ENCODE measurements at regions not wholly inside any gene's neighbourhood (a gene's known extent, or its start where the extent isn't known, plus 50 kb on each side); places are given as distances from the start of the nearest gene placed in this dataset.

- H3K4me1 ChIP-seq, result no peaks in the 10 kb centered on the region
- TF ChIP-seq POLR2AphosphoS5 (IDR thresholded peaks at IDR 0.05) (no peak), CTCF (IDR thresholded peaks at IDR 0.05) (no peak), POLR2A (IDR thresholded peaks at IDR 0.05; ENCODE audit: low read depth) (no peak), EP300 (IDR thresholded peaks at IDR 0.05) (no peak)
- H3K9me3 ChIP-seq, result no peaks in the 10 kb centered on the region
- H3K36me3 ChIP-seq, result no peaks in the 10 kb centered on the region
- peaks cover 0 to 4% (median 0%) of the 10 kb centered on the region in 4 donors for H3K27me3 ChIP-seq
- no peak overlapping the region for H3K27ac ChIP-seq (replicated peaks in 1 of 4)
- H3K4me3 ChIP-seq, result no peak overlapping the region
- WGBS, result 73% methylated on average over 6 of the region's 6 CpGs
- DNase-seq (ENCODE audit: extremely low spot score), result no peak
- intact Hi-C loops (cut with DNase I), result no loop called here
Observed at GRCh38 chr2:5589183-5589582, 103.0 kb upstream of the SOX11 start.

GRCh38 chr2:5590886-5591285 lies 101.3 kb upstream of the SOX11 start:
- Histone ChIP-seq H3K9me3 (no peaks in the 10 kb centered on the region), H3K4me1 (no peaks in the 10 kb centered on the region), H3K4me3 (no peak overlapping the region), H3K27ac (replicated peaks in 1 of 4) (no peak overlapping the region), H3K27me3 (peaks cover 0 to 4% (median 0%) of the 10 kb centered on the region in 4 donors), H3K36me3 (no peaks in the 10 kb centered on the region)
- no peak for DNase-seq (ENCODE audit: extremely low spot score)
- TF ChIP-seq POLR2AphosphoS5 (IDR thresholded peaks at IDR 0.05) (no peak), EP300 (IDR thresholded peaks at IDR 0.05) (no peak), POLR2A (IDR thresholded peaks at IDR 0.05; ENCODE audit: low read depth) (no peak), CTCF (IDR thresholded peaks at IDR 0.05) (no peak)
- intact Hi-C loops (cut with DNase I), result no loop called here
- WGBS, result no CpG with 5 or more reads among the region's 6 CpGs

- 52% methylated on average over 3 of the region's 3 CpGs for whole genome bisulfite sequencing
- no peak for TF ChIP-seq EP300 (IDR thresholded peaks at IDR 0.05)
- TF ChIP-seq POLR2A (IDR thresholded peaks at IDR 0.05; ENCODE audit: low read depth), result no peak
- no peak for TF ChIP-seq CTCF (IDR thresholded peaks at IDR 0.05)
- TF ChIP-seq POLR2AphosphoS5 (IDR thresholded peaks at IDR 0.05), result no peak
Observed at GRCh38 chr2:5592916-5593315, 99.3 kb upstream of the SOX11 start.

GRCh38 chr2:5594249-5594695 lies 97.9 kb upstream of the SOX11 start:
- H3K27me3 ChIP-seq, result peaks cover 0 to 4% (median 0%) of the 10 kb centered on the region in 4 donors
- no peak for DNase-seq (ENCODE audit: extremely low spot score)
- WGBS, result 75% methylated on average over 6 of the region's 6 CpGs
- no peaks in the 10 kb centered on the region for H3K9me3 ChIP-seq
- TF ChIP-seq POLR2AphosphoS5 (IDR thresholded peaks at IDR 0.05), result no peak
- TF ChIP-seq EP300 (IDR thresholded peaks at IDR 0.05), result no peak
- no peak for TF ChIP-seq CTCF (IDR thresholded peaks at IDR 0.05)
- no peak for TF ChIP-seq POLR2A (IDR thresholded peaks at IDR 0.05; ENCODE audit: low read depth)
- intact Hi-C loops (cut with DNase I), result no loop called here
- H3K4me1 ChIP-seq, result no peaks in the 10 kb centered on the region
- no peaks in the 10 kb centered on the region for H3K36me3 ChIP-seq
- H3K4me3 ChIP-seq, result no peak overlapping the region
- no peak overlapping the region for H3K27ac ChIP-seq (replicated peaks in 1 of 4)

More at GRCh38 chr2:5592916-5593315, 99.3 kb upstream of the SOX11 start:
- H3K36me3 ChIP-seq, result no peaks in the 10 kb centered on the region
- no peaks in the 10 kb centered on the region for H3K4me1 ChIP-seq
- peaks cover 0 to 4% (median 0%) of the 10 kb centered on the region in 4 donors for H3K27me3 ChIP-seq
- no peaks in the 10 kb centered on the region for H3K9me3 ChIP-seq
- no peak overlapping the region for H3K4me3 ChIP-seq
- no peak for DNase-seq (ENCODE audit: extremely low spot score)
- intact Hi-C loops (cut with DNase I), result no loop called here
- no peak overlapping the region for H3K27ac ChIP-seq (replicated peaks in 1 of 4)

- no peaks in the 10 kb centered on the region for H3K36me3 ChIP-seq
- H3K27ac ChIP-seq (replicated peaks in 1 of 4), result no peak overlapping the region
Observed at GRCh38 chr2:5596868-5597267, 95.3 kb upstream of the SOX11 start.

More at GRCh38 chr2:5596868-5597267, 95.3 kb upstream of the SOX11 start:
- no peaks in the 10 kb centered on the region for H3K27me3 ChIP-seq
- no peak for DNase-seq (ENCODE audit: extremely low spot score)
- H3K9me3 ChIP-seq, result no peaks in the 10 kb centered on the region
- no peaks in the 10 kb centered on the region for H3K4me1 ChIP-seq
- intact Hi-C loops (cut with DNase I), result no loop called here
- TF ChIP-seq POLR2AphosphoS5 (IDR thresholded peaks at IDR 0.05), result no peak
- no peak for TF ChIP-seq CTCF (IDR thresholded peaks at IDR 0.05)
- no peak for TF ChIP-seq POLR2A (IDR thresholded peaks at IDR 0.05; ENCODE audit: low read depth)
- TF ChIP-seq EP300 (IDR thresholded peaks at IDR 0.05), result no peak
- no peak overlapping the region for H3K4me3 ChIP-seq
